Hippocampal formation (tissue), 2 donors: ENCODE measurements at regions not wholly inside any gene's neighbourhood (a gene's known extent, or its start where the extent isn't known, plus 50 kb on each side); places are given as distances from the start of the nearest gene placed in this dataset.

Source experiments
- DNase-seq, 2 donors: peaks; one replicate each; lab custom pipeline; 2025; lab: John Stamatoyannopoulos, UW

DNA sequence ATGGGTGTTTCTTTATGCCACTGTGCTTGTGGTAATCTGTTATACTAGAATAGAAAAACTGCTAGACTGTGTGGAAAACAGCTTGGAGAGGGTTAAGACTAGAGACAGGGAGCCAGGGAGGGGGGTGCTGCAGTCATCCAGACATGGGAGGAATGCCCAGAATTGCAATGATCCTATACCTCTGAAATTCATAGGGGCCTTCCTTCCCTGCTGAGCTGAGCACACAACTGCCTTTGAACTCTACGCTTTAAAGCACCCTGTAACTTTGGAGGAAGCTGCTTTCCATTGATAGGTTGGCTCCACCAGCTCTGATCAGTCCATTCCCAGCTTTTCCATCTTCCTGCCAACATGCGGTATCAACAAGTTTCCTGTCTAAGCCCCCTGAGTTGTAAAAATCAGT lies 155.9 kb upstream of the RASGEF1B start:
- DNase-seq: no peak

DNA sequence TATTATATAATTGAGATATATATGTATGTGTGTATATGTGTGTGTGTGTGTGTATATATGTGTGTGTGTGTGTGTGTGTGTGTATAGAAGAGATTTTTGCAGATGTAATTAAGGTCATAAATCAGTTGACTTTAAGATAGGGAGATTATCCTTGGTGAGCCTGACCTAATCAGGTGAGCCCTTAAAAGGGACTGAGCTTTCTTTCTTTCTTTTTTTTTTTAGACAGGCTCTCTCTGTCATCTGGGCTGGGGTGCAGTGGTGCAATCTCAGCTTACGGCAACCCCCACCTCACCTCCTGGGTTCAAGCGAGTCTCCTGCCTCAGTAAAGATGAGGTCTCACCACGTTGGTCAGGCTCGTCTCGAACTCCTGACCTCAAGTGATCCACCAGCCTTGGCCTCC lies 155.1 kb upstream of the RASGEF1B start:
- DNase-seq: no peak

DNA sequence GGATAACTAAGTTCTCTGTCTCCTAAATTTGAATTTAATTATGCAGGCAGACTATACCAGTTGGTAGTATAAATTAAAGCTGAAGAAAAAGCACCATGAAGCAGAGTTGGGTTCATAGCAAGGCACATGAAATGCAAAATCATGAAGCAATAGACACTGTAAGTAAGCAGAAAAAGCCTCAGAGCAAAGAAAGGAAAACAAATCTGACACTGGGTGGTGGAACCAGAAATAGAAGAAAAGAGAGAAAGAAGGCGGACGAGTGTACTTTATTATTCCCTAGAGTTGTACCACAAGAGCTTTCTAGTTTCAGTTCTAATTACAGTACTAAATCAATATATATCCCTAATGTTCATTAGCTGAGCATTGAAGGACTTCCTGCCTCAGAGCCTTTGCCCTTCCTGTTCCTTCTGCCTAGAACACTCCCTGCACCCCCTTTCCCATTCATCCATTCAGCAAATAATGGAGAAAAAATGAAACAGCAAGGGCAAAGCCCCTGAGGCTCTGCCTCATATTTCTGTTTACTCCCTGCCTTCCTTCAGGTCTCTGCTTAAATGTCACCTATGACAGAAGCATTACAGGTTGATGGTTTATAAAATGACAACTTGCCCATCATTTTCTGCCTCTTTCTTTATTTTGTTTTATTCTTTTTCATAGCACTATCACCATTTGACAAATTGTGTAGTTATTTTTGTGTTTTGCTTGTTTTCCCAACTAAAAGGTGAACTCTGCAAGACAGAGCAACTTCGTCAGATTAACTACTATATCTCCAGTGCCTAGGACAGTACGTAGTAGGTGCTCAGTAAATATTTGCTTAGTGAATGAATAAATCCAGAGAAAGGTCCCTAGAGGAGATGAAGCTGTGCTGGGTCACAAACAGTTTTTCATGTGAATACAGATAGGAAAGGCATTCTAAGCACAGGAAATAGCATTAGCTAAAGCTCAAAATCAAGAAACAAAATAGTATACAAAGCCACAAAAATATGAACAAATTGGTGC lies 154.0 kb upstream of the RASGEF1B start:
- DNase-seq: no peak

DNA sequence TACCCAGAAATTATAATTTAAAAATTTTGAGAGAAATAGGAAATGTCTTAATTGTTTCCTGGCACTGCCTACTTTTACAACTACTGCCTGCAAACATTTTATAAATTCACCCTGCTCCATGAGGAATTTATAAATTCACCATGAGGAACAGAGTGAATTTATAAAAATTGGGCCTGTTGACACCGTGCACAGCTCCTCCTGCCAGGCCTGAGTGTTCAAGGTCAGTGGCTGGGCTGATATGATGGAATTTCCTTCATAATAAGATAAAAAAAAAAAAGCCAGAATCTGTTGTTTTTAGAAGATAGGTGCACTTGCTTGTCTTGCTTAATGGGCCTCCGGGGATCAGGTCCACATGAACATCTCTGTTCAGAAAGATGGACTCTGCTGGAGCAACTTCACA lies 151.7 kb upstream of the RASGEF1B start:
- DNase-seq: no peak

DNA sequence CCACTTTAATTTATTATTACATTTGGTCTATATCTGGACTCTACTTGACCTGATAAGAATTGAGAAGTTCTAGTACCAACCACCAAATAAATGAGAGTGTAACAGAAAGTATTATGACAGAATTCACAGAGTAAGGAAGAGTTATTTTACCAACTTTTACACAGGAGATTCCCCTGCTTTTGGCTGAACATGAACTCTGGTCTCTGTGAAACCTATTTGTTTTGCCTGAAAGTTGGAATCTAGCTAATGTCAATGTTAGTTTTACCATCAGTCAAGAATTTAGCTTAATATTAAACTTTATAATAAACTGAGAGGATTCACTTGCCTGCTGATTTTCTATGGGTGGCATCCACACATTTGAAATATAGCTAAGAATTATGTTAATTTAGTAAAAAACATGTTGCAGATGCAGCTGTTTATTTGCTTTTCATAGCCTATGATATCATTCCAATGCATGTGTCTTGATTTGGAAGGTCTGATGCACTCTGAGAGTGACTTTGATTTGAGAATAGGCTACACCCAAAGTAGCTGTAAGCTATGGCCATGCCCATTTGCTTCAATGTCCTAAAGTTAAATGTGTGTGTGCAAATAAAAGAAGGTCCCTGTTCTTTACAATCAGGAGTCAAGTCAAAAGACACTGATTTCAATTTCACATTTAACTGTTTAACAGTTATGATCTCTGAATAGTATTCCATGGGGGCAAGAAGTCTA lies 150.9 kb upstream of the RASGEF1B start:
- DNase-seq: no peak

DNA sequence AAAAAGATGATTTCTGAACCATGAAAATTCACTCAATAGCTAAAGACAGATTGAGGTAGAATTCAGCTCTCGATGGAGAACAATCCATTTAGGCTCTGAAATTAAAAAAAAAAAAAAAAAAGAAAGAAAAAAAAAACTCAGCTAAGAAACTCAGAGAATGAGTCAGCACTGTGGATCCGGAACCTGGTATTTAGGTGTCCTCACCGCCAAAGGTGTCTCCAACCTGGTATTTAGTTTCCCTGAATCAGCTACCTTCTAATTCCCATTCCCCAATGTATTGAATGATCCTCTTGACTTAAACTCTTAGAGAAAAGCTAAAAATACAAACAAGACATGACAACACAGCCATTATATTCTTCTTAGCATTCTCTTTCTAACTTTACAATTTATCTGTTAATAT lies 150.3 kb upstream of the RASGEF1B start:
- DNase-seq: no peak

DNA sequence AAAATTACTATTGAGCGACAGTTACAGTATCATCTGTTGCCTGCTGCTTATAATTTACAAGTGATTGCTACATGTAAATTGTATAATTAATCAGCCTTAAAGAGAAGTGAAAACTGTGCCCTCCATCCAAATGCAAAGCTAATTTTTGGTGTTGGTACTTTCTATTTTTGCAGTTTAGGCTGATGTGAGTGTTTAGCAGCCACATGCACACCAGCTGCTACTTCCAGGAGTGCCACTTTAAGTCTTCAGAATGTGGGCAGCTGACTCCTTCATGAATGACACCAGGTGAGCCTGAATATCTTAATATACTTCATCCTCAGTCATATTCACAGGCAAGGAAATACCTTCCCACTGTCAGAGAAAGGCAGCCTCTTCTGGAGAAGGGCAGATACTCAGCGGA lies 149.8 kb upstream of the RASGEF1B start:
- no peak for DNase-seq

DNA sequence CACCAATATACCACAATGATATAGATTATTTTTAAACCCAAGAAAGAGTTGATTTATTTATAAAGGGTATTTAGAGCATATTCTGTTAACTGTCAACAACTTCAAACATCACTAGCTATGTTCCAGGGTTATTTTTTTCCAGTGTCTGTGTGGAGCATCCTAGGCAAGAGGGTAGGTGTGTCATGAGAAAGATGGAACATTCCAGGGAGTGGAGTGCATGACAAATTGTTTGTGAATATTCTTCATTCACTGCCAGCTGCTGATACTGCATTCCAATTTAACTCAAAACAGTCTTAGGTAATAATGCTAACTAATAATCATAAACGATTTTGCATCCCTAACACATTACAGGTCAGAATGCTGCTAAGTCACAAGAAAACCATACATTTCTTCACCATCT lies 148.7 kb upstream of the RASGEF1B start:
- DNase-seq: no peak

DNA sequence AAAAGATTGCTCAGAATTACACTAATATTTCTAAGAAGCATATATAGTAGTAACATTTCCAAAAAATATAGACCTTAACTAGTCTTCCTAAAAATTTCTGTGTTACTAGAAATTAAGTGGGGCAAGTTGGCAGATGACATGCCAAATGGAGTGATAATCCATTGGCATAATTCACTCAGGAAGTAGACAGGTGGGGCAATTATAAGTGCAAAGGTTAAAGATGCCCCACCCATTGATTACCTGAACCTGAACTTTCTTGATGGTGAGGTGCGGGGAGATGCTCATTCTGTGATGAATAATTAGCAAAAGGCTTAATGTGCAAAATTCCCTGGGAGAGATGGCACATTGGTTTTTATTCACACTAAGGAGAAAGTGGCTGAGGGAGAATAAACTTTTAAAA lies 145.8 kb upstream of the RASGEF1B start:
- no peak for DNase-seq

DNA sequence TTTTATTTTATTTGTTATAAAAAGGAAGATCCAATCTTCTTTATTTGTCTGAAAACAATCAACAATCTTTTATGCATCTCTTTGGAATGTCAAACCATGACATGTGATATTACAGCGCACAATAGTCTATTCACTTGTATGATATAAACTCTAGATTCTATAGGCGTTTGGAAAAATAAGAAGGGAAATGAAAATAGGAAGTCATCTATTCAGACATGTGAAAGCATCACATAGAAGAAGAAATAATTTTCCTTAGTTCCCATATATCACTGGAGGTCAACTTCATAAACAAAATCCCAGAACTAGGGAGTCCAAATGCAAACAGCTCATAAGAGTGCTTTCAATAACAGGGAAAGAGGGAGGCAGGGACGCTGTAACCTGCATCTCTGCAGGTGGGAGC lies 139.5 kb upstream of the RASGEF1B start:
- DNase-seq: no peak

DNA sequence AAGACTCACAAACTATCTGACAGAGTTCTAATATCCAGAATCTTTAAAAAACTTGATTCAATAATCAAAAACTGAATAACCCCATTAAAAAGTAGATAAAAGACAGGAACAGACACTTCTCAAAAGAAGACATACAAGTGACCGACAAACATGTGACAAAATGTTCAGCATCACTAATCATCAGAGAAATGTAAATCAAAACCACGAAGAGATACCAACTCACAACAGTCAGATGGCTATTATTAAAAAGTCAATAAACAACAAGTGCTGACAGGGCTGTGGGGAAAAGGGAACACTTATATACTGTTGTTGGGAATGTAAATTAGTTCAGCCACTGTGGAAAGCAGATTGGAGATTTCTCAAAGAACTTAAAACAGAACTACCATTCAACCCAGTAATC lies 138.1 kb upstream of the RASGEF1B start:
- DNase-seq: no peak

DNA sequence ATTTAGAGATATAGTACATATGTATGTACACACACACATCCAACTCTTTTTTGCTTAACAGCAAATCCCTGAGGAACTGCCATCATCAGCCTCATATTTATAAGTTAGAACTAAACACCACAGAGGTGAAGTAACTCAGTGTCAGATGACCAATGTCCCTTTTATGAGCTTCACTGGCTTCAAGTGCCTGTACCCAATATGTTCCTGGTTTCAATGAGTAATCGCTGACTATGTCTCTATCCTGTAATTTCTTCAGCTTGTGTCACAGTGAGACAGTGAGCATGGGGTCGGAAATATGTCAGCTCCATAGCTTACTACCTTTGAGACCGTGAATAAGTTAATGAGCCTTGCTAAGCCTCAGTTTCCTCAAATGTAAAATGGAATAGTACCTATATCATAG lies 136.2 kb upstream of the RASGEF1B start:
- DNase-seq: no peak

DNA sequence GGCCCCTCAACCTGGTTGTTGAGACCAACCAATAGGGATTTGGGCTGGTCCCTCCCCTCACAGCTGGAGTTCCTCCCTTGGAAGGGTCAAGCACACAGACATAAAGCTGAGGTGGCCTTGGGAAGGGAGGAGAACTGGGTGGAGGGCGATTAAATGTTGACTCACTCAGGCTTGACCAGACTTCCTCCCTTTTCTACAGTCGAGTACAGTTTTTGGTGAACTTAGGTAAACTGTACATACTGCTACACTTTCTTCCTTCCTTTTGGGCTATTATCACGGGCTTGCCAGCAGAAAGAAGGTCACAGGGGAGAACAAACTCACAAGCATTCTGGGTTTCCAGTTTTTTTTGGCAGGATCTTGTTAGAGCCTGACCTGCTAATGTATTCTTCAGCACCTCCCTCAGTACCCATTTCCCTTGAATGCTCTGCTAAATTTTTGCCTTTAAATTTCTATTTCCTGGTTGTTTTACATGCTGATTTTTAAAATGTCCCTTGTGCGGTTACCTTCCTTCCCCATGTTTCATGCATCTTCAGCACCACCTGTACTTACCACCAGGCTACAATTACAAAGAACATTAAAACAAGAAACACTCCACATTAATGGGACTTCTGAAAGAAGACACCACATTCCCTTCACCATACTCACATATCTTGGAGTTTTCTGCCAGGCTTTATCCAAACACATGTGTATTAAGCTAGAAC lies 135.2 kb upstream of the RASGEF1B start:
- DNase-seq: no peak

DNA sequence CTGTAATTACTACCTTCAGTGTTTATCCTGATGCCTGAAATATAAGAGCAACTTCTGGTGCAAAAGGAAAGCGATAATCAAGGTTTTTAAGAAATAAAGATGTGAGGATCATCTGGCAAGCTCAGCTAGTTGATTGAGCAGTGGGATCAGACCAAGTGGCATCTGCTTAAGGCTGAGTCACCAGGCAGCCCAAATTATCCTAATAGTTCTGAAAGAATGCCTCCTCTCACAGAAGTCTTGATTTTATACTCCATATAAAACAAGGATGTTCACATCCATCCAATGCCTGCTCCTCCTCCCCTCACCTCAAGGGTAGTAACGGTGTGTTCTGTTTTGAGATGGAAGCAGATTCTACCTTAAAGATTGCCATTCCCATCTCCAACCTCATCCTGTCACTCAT lies 134.5 kb upstream of the RASGEF1B start:
- no peak for DNase-seq

DNA sequence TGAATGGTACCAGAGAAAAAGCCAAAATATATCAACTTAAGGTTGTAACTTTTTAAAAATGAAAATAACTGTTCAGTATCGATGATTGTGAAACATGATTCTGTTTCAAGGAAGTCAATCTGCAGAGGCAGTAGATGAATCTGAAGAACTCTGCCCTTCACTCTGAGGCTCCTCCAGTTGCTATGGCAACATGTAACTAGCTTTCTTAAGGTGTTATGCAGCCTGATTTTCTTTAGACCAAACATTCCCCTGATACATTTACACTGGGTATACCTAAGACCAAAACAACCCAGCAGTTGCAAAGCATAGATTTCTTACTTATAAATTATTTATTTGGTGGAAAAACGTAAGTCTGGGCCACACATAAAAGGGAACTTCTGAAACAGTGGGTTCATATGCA lies 133.6 kb upstream of the RASGEF1B start:
- DNase-seq: no peak

DNA sequence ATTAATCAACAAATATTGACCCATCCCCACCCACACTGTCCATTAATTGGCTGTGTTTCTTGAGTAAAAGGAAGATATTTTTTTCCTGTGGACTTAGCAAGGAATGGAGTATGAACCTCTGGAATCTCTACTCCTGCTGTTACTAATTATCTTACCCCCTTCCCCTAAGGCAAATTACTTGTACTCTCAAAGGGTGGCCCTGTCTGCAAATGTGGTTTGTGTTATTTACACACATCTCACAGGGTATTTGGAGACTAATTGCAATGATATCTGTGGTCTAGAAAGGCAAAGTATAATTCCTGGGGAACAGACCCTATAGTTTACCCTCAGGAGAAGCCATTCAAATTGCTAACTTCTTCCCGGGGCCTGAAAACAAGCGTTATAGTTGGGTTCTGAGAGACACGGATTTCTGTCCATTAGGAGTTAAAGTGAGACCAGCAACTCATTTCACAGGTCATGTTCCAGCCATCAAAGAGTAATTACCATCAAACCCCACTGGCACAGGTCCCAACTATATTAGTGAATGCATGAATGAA lies 133.0 kb upstream of the RASGEF1B start:
- no peak for DNase-seq

DNA sequence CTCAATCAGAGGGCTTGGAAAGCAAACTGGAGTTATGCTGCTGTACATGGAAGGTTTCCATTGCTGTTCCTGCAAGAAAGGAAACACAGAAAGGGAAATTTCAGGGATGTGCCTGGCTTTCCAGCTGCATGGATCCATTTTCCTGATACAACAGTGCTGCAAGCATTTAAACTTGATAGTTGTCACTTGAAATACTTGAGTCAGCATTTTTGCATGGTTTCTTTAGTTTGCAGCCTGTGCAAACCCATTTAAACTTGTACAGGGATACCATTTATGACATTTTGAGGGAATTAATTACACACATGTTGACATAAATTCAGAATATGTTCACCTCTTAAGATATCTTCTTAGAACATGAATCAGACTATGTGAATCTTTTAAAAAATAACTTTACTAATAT lies 131.1 kb upstream of the RASGEF1B start:
- DNase-seq: no peak

DNA sequence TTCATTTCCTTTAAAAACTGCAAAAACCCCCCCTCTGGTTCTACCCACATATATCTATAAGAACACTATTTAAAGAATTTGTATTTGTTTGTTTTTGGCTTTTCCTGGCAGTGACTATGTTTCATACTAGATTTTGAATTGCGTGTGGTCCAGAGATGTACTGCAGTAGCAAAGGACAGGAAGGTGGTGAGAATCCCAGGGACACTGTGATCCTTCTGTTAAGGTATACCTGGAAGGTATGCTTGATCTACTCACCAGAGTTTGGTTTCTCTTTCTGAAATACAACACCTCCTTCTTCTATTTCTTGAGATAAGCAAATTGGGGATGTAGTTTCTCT lies 129.6 kb upstream of the RASGEF1B start:
- no peak for DNase-seq

DNA sequence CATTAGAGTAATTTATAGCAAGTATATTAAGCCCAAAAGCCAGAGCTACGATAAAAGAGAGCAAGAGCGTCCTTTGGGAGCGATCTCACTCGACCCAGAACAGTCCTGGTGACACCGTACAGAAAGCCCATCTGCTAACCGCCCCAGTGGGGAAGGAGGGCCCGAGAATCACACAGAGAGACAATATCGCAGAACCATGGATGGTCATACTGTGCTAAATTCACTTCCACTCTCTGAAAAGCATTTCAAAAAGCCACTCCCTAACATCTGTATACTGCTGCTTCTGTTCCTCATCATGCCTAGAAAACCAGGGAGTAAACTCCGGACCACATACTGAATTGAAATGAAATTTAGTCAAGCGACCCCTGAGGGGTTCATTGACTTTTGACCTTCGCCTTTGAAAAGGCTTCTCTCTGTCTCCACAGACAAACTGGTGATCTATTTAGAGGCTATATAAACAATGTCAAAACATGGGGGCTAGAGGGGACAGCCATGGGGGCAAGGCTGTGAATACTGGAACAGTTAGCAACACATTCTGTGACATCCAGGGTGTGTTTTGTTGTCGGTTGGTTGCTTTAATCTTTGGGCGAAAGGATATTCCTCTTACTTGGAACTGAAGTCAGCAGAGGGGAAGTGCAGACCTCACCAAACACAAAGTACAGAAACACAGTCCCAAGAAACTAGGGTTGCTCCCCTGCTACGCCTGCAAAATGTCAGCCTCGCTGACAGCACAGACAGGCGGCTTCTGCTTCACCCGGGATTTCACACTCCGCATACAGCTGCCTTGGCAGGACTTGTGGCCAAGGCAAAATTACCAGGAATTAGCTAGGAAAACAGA lies 129.0 kb upstream of the RASGEF1B start:
- DNase-seq: no peak

DNA sequence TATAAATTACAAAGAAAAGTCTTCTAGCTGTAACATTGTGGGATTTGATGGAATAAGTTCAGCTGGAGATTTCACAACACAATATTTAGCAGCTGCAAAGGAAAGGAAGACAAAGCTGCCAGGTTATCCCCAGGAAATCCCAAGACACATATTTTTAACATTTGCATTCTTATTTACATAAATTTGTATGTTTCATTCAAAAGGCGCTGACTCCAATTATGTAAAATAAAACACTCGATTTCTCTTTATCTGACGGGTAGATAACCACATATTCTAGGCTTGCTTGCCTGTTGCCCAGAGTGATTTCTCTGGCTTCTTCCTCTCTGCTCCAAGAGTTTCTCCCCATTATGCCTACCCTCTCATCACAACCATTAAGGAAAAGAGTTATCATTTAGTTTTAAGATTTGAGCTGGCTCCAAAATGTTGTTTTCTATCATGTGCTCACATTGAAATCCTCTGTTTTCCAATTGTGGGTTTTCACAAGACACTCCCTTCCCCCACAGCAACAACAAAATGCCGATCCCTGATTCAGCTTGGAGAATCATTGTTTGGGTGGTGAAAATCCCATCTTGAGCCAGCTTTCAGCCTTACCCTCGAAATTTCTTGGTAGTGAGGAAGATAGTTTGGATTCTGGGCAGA lies 128.2 kb upstream of the RASGEF1B start:
- DNase-seq: no peak
